ENCODE measurements at regions not wholly inside any gene's neighbourhood (a gene's known extent, or its start where the extent isn't known, plus 50 kb on each side); places are given as distances from the start of the nearest gene placed in this dataset.
A peak's percentile ranks its signal among the peaks of the same experiment; 100 is the strongest.

DNA sequence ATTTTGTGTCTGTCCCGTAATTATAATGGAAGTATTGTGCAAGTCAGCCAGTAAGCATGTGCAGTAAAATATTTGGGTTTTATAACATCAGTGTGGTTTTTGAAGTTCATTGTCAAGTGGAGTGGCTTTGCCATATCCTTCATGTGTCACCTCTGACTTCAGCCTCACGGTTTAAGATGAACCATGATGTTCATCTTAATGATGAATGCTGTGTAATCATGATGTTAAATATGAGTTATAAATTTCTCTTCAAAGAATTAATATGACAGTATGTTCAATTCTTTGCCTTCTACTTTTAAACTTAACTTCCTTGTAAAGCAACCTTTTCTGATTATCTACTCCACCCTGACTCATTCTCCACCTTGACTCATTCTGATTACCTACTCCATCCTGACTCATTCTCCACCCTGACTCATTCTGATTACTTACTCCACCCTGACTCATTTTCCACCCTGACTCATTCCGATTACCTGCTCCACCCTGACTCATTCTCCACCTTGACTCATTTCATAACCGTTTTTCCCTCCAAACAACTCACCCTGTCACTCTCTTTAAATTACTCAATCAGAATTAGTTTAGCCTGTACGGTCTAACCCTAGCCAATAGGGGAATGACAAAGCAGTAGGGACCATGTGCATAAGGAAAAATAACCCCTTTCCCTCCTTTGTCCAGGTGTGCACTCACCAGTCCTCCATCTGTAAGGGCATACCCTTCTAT lies 50.3 kb upstream of the ANKRD10 start:
- TF ChIP-seq CTCF (conservative IDR thresholded peaks at IDR 0.05; ENCODE audit: low read depth, low read length): no peak
- DNase-seq (ENCODE audit: low read depth): peak; percentile 43

More for the DNA sequence above, 50.3 kb upstream of the ANKRD10 start:
- no peak overlapping the region for H3K4me3 ChIP-seq (ENCODE audit: low read depth, low read length)
